Nucleus accumbens (tissue), 56 donors: ENCODE measurements at regions not wholly inside any gene's neighbourhood (a gene's known extent, or its start where the extent isn't known, plus 50 kb on each side); places are given as distances from the start of the nearest gene placed in this dataset.

Experiments
- DNase-seq, 56 donors: peaks; one replicate each; lab custom pipeline; 2025; lab: John Stamatoyannopoulos, UW

DNA sequence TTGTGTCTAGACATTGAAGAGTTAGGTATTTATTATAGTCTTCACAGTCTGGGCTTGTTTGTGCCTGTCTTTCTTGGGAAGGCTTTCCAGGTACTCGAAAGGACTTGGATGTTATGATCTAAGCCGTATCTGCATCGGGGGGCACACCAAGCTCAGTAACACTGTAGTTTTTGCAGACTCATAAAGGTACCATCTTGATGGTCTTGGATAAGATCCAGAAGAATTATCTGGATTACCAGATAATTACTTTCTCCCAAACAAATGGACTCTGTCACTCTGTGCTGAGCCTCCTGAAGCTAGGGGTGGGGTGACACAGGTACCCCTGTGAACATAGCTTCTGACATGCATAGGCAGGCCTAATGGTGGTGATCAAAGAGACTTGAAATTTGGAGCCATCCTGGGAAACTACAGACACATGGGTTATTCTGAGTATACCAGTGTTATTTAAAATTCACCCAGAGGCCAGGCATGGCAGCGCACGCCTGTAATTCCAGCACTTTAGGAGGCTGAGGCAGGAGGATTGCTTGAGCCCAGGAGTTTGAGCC lies 238.6 kb upstream of the TPM1 start:
- no peak for DNase-seq

DNA sequence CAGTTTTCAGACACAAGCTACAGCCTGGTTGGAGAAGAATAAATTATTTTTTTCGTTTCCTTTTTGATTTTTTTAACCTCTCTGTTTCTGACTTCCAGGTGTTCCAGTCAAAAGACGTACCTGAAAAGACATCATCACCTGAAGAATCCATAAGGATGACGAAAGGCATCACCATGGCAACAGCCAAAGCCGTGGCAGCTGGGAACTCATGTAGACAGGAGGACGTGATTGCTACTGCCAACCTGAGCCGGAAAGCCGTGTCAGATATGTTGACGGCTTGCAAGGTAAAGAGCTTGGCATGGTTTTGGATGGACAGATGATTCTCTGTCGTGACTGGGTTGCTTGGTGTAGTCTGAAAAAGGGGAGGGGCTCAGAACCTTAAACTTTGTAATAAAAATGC lies 237.0 kb upstream of the TPM1 start:
- no peak for DNase-seq

DNA sequence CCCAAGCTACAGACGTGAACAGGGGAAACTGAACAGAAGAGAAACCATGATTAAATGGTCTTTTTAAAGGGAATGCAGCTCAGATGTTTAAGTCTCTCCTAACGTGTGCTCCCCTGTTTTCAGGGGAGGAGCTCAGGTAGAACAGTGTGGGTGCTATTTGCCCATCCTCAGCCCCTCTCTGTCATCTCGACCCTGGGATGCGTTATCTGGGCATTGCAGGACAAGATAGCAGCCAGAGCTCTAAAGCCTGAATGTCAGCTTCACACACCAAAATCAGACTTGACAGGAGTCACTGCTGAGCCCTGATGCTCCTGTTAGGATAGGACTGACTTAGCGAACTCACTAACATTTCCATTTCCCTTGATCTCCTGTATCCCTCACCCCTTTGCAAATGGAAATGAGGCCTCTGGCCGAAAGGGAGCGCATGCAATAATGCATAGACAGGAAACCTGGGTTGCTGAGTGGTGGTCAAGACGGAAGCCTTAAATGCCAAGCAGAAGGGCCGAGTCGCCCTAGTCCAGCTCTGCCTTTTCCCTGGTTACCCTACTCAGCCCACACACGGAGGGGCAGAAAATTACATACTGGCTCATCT lies 234.9 kb upstream of the TPM1 start:
- no peak for DNase-seq

DNA sequence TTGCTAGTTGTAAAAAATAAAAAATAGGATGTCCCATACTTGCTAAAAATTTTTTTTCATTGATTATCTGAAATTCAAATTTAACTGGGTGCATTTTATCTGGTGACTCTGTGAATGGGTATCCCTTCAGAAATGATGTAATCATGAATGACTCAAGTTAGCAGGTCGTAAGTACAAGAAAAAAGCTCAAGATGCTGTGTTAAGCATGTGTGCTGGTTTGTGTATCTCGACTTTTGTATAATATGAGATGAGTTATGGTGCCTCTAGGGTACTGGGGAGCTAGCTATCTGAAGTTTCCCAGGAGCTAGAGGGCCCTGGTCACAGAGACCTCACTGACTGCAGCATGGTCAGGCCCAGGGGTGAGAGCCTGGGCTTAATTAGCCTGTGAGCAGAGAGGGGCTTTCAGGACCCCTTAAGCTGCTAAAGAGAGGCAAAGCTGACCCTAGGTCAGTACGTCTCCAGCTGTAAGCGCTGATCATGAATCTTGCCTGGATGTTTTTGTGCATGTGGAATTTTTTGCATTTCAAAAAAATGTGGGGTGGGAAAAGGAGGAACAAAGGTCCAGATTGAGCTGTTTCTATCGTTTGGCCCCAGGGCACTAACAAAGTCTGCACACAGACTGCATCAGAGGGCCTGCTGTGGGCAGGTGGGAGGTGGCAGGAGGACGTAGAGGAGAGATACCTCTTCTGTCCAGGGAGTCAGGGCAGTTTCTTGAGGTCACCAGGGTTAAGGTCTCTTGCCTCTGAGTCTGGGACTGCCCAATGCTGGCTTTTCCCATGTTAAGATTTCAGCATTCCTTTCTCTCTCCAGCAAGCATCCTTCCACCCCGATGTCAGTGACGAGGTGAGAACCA lies 233.2 kb upstream of the TPM1 start:
- DNase-seq: no peak

DNA sequence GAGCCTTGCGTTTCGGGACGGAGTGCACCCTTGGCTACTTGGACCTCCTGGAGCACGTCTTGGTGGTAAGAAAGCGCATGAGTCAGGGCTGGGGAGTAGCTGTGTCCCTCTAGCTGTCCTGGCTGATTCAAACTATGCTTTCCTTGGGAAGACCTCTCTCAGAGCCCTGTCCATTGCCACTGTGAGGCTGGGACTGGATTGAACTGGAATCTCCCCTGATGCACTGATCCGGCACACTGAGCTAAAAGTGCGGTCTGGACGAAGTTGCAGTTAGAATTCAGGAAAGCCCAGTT lies 232.6 kb upstream of the TPM1 start:
- no peak for DNase-seq

DNA sequence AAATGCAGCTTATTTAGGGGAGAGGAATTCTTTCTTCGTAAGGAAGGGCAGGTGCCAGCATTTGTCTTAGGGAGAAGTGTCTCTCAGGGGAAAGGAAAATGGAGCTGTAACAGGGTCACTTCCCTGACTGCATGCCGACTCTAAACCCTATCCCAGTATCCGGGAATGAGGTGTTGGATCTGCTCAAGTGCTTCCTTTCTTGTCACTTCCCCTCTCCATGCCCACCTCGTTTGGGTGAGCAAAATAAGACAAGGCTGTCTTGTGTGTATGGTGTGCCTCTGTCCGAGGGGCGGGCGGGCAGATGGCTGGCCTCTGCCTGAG lies 230.1 kb upstream of the TPM1 start:
- DNase-seq: no peak

DNA sequence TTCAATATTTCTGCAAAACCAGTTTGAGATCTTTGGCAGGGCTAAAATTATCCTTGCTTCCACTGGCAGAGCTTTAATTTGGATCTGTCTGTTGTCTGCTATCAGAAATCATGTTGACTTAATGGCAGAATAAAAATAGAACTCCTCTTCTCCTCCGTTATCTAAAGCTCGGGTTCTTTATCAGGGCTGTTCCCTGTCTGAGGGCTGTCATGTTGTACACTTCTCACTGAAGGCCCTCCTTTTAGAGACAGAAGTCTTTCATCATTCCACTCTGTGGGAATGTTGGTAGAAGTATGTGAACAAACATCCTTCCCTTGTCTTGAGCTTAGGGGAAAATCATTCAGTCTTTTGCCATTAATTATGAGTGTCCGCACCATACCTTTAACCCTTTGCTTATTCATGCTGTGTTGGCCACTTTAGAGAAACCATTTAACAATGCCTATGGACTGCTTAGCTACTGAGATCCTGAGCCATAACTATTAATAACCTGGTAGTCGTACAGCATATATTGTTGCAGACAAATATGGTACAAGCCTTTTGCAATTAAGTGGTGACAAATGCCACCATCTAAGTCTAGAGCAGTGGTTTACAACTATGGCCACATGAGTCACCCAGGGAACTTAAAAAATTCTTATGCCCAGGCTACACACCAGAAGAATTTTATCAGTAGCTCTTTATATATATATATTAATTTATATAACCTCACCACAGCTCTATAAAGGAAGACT lies 226.0 kb upstream of the TPM1 start:
- DNase-seq: no peak

DNA sequence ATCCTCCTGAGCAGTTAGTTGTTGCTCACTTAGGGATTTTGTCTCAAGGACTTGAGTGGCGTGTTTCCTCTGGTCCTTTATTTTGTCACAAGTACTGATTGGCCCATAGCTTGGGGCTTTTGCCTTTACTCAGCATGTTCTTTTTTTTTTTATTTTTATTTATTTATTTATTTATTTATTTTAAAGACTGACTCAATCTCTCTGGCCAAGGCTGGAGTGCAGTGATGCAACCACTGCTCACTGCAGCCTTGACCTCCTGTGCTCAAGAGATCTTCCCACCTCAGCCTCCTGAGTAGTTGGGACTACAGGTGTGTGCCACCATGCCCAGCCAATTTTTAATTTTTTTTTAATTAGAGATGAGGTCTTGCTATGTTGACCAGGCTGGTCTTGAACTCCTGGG lies 223.9 kb upstream of the TPM1 start:
- DNase-seq: no peak

DNA sequence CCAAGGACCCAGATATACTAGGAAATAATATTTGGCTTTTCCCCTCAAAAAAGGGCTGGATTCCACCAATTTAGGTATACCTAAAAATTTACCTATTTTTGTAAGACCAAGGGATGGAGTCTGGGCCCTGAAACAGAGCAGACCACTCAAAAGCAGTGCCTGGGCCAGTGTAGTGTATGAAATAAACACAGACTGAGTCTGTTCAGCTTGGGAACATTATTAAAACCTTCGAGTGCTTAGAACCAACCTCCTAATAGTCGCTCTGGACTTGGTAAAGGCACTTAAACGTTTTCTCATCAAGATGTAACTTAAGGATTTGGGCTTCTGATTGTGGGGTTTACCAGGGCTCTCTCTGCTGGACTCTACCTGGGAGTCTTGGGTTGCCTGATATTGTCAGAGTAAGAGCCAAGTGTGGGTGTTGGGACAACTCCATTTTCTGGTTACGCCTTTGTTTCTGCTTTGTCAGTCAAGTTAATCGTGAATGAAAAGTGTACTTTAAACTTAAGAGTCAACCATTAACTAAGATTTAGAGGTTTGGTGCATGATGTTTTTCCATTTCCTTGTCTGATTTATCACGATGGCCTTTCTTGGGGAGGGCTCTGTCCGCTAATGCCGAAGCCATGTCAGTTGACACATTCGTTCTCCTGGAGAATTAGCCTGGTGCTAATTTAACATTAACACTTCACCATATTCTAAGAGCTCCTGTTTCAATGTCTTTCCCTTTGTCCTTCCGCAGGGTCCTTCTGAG lies 221.0 kb upstream of the TPM1 start:
- DNase-seq: no peak

DNA sequence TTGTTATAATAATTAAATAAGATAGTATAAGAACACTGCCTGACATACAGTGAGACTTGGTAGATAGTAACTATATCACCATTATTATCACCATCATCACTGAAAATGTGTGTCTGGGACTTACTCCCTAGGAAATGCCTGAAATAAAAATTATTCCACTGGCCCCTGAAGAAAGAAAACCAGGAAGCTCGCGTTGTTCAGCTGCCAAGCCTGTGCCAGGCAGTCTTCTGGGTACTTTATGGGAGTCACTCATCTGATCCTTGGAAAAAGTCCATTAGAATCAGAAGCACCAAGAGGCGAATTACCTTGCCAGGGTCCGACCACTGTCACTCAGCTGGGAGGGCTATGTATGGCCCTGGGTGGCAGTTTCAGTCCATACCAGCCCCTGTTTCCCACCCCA lies 220.3 kb upstream of the TPM1 start:
- DNase-seq: no peak

DNA sequence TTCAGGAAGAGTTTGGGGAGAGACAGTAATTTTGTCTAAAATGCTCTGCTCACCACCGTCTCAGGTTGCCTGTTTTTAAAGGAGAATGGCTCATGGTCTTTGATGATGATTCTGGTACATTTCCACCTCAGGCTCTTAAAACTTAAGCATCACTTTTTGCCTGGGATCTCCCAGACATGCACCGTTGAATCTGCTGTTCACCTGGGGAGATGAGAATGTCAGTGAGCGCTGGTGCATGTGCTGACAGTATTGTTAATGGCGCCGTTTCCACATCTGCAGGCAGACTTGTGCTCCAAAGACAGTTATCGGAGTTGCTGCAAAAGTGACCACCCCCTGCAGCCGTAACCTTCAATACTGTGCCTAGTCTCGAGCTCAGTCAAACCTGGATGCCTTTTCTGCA lies 219.0 kb upstream of the TPM1 start:
- DNase-seq: no peak

DNA sequence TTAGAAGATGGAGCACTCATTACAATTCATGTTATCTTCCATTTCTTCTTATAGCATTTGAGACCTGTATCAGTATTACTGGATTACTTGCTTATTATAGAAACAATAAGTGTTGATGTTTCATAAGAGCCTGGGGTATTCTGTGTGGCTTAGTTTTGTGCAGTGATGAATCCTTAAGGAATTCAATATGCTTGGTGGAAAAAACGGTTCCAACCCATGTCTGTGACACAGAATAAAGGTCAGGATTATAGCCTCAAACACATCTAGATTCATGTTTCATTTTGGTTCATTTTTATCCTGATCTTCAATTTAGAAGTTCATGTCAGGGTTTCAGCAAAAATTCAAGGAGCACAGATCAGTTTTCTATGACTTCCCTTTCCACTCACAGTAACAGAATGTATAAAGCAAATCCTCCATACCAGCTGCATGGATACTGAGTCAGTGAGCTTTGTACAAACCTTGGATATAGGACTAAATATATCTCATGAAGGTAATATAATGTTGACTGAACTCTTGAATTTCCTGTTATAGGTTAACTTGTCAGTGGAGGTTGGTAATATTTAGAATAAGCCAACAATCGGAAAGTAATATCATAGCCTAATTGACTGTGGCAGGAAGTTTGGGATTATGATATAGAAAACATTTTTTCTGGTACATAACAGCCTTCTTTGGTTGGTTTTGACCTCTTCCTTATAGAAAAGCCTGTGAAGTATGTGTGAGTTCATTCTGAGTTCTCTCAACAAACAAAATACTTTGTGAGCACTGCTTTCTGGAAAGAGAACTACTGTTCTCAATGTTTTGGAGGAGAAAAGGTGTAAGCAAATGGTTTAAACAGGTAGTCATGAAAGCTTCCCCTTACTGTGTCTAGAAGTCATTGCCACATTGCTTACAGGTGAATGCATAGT lies 218.2 kb upstream of the TPM1 start:
- DNase-seq: no peak

DNA sequence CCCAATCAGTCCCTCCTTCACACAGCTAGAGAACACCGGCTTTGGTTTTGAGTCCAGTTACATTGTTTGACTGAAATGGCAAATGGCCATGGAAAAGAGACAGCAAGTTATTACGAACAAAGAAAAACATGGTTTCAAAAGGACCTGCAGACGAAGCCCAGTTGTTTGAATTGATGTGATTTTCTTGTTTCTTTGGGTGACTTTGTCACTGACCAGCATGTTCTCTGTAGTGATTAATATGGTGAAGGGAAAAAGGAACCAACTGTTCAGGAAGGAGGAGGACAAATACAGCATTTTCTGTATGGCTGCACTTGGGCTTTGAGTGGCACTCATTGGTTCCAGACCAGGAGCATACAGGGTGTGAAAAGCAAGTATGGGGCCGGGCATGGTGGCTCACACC lies 217.4 kb upstream of the TPM1 start:
- DNase-seq: no peak

DNA sequence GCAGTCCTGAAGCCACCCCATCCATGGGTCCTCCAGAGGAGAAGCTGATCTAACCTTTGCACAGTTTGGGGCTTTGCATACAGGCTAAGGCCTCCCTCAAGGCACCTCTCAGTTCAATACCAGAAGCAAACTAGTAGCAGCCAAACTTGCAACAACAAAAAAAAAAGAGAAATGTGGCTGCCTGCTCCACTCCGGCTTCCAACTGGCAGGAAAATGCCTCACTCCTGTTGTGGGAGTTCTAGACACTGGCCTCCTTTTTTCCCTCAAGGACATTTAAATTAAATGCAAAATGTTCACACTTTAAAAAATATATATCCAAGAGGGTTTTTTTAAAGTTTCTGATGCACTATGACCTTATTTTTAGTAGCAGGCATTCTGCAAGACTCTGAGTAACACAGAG lies 216.0 kb upstream of the TPM1 start:
- no peak for DNase-seq

DNA sequence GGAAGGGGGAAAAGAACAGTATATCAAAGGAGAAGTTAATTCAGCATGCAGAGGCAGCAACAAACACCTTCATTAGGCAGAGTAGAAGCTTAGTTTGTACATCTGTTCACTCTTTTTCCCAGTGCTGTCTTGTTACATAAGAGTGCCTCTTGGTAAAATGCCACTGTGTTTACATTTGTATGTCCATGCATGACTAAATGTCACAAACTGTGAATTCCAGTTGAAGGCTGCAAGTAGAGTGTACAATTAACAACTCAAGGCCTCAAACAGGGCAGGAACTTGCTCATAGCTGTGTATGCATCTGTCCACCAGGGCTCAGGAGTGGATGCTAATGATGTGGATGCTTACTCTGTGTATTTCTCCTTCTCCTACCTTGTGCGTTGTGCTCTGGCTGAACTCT lies 214.2 kb upstream of the TPM1 start:
- DNase-seq: no peak

DNA sequence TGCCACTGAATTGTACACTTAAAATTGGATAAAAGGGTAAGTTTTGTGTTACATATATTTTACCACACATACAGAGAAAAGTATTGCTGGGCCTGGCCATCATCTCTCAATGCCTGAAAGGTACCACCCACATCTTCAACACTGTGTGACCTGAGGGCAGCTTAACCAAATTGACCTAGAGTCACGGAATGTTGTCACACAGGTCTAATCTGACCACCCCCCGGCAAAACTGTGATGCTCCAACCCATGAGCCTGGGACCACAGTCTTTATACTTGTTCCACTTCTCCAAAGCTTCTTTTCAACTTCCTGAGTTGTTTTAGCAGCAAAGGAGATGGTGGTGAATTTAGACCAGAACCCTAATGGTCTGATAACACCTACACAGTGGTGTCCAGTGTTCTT lies 210.3 kb upstream of the TPM1 start:
- DNase-seq: no peak

DNA sequence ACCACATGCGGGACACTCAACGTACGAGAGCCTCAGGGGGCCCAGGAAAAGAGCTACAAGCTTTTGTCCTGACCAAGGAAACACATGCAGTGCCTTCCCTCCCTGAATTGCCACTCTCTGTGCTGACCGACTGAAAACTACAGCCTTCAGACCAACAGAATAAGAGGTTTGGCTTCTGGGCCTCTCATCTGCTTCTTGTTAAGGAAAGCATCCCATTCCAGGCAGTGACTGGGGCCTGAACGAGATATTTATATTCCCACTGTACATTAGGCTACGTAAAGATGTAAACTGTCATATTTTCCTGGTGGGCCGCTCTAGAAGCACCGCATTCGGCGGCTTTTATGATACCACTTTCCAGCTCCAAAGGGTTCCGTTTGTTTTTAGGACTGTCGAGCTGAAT lies 208.9 kb upstream of the TPM1 start:
- no peak for DNase-seq

DNA sequence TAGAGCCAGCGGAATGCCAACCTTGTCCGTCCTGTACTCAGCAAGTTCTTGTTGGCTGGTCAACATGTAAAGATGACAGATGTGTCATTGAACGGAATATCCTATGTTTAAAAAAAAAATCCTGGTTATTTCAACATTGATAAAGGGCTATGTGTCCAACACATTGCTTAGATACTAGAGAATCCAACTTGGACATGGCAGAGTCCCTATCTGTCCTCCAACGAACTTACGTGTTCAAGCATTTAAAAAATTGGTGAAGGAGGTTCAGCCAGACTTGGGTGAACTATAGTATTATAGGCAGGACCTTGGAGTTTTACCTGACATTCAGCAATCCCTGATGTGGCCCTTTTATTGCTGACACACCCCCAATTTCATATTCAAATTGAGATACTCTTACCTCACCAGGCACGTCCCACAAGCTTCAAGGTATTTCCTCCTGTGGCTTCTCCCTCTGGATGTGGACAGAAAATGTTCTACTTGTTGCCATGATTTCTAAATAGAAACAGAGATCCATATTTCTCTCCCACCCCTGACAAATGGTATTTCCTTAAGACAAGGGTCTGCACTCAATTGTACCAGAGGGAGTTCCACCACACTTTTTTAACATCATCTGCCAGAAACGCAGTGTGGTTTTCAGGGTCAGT lies 207.7 kb upstream of the TPM1 start:
- no peak for DNase-seq

DNA sequence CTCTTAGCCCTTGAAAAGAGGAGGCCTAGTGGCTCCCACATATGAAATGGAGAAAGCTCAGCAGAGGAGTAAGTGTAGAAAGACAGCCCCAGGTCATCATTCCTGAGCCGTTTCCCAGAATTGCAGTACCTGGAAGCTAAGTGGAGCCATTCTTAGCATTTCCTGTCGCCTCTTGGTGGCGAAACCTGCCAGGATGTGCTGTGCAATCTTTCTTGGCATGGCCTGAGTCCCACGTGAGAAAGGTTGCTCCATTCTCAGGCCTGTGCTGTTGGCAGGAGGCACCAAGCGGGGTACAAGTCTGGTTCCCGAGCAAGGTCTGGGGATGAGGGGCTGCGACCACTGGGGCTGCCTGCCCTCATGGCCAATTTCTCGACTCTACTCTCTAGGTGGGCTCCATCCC lies 207.2 kb upstream of the TPM1 start:
- no peak for DNase-seq

DNA sequence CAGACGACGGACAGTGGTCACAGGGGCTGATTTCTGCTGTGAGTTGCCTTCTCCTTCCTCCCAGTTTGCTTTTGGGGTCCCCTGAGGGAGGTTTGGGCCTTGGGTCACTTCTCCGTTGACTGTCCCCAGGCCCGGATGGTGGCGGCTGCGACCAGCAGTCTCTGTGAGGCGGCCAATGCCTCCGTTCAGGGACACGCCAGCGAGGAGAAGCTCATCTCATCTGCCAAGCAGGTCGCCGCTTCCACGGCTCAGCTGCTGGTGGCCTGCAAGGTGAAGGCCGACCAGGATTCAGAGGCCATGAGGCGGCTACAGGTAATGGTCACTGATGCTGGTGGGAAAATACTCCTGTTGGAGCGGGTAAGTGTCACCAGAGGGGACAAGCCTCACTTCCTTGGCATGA lies 206.8 kb upstream of the TPM1 start:
- no peak for DNase-seq
